ENCODE measurements at regions not wholly inside any gene's neighbourhood (a gene's known extent, or its start where the extent isn't known, plus 50 kb on each side); places are given as distances from the start of the nearest gene placed in this dataset.

GRCh38 chr2:200127848-200128247 lies 172.5 kb downstream of the MAIP1 start:
- TF ChIP-seq CTCF (IDR thresholded peaks at IDR 0.05) (no peak), POLR2A (IDR thresholded peaks at IDR 0.05) (no peak), EP300 (IDR thresholded peaks at IDR 0.05) (no peak)
- DNase-seq (ENCODE audit: low spot score in 2 of 2) = no peak

GRCh38 chr2:200128296-200128695 lies 172.9 kb downstream of the MAIP1 start:
- no peaks in the 10 kb centered on the region for H3K27me3 ChIP-seq
- peaks cover 0 to 8% (median 2%) of the 10 kb centered on the region in 4 donors for H3K4me1 ChIP-seq
- no peak overlapping the region for H3K4me3 ChIP-seq
- 69 to 70% methylated on average over 5 of the region's 5 CpGs for WGBS, 2 donors
- H3K9me3 ChIP-seq = no peaks in the 10 kb centered on the region
- H3K27ac ChIP-seq = no peak overlapping the region
- DNase-seq (ENCODE audit: low spot score in 2 of 2) = no peak
- TF ChIP-seq POLR2A (IDR thresholded peaks at IDR 0.05) = no peak
- TF ChIP-seq EP300 (IDR thresholded peaks at IDR 0.05) = no peak
- TF ChIP-seq CTCF (IDR thresholded peaks at IDR 0.05) = no peak
- no peaks in the 10 kb centered on the region for H3K36me3 ChIP-seq

More at GRCh38 chr2:200127848-200128247, 172.5 kb downstream of the MAIP1 start:
- Histone ChIP-seq H3K9me3 (no peaks in the 10 kb centered on the region), H3K4me3 (no peak overlapping the region), H3K27ac (no peak overlapping the region), H3K4me1 (peaks cover 0 to 8% (median 2%) of the 10 kb centered on the region in 4 donors), H3K36me3 (no peaks in the 10 kb centered on the region), H3K27me3 (no peaks in the 10 kb centered on the region)

GRCh38 chr2:200129721-200130462 lies 174.5 kb downstream of the MAIP1 start:
- WGBS, 2 donors = 85 to 89% methylated on average over 2 of the region's 2 CpGs
- no peak for TF ChIP-seq POLR2A (IDR thresholded peaks at IDR 0.05)
- TF ChIP-seq EP300 (IDR thresholded peaks at IDR 0.05) = no peak
- no peak for TF ChIP-seq CTCF (IDR thresholded peaks at IDR 0.05)
- Histone ChIP-seq H3K36me3 (no peaks in the 10 kb centered on the region), H3K9me3 (no peaks in the 10 kb centered on the region), H3K27me3 (no peaks in the 10 kb centered on the region), H3K4me3 (no peak overlapping the region), H3K4me1 (peaks cover 0 to 8% (median 2%) of the 10 kb centered on the region in 4 donors), H3K27ac (no peak overlapping the region)
- DNase-seq (ENCODE audit: low spot score in 2 of 2) = no peak

GRCh38 chr2:200130762-200131166 lies 175.4 kb downstream of the MAIP1 start:
- peaks cover 0 to 4% (median 2%) of the 10 kb centered on the region in 4 donors for H3K4me1 ChIP-seq
- no peaks in the 10 kb centered on the region for H3K36me3 ChIP-seq
- no peaks in the 10 kb centered on the region for H3K27me3 ChIP-seq
- no peak overlapping the region for H3K27ac ChIP-seq
- DNase-seq (ENCODE audit: low spot score in 2 of 2) = no peak
- 59 to 60% methylated on average over 5 of the region's 5 CpGs for WGBS, 2 donors
- H3K9me3 ChIP-seq = no peaks in the 10 kb centered on the region
- no peak overlapping the region for H3K4me3 ChIP-seq
- no peak for TF ChIP-seq EP300 (IDR thresholded peaks at IDR 0.05)
- no peak for TF ChIP-seq POLR2A (IDR thresholded peaks at IDR 0.05)
- TF ChIP-seq CTCF (IDR thresholded peaks at IDR 0.05) = no peak

- WGBS, 2 donors = 93 to 95% methylated on average over 3 of the region's 3 CpGs
Measured at GRCh38 chr2:200131307-200131706, 175.2 kb upstream of the SPATS2L start.

More at GRCh38 chr2:200131307-200131706, 175.2 kb upstream of the SPATS2L start:
- Histone ChIP-seq H3K9me3 (no peaks in the 10 kb centered on the region), H3K27ac (no peak overlapping the region), H3K4me3 (no peak overlapping the region), H3K4me1 (no peaks in the 10 kb centered on the region), H3K27me3 (no peaks in the 10 kb centered on the region), H3K36me3 (no peaks in the 10 kb centered on the region)
- DNase-seq (ENCODE audit: low spot score in 2 of 2) = no peak
- no peak for TF ChIP-seq EP300 (IDR thresholded peaks at IDR 0.05)
- TF ChIP-seq CTCF (IDR thresholded peaks at IDR 0.05) = no peak
- TF ChIP-seq POLR2A (IDR thresholded peaks at IDR 0.05) = no peak

All from tibial nerve (tissue), 4 donors.